ENCODE measurements at regions not wholly inside any gene's neighbourhood (a gene's known extent, or its start where the extent isn't known, plus 50 kb on each side); places are given as distances from the start of the nearest gene placed in this dataset.
"Not testable (repeated sequence)": the region's sequence is repeated elsewhere in the genome, so short reads cannot be mapped to it uniquely, and the experiment has no call there.

DNA sequence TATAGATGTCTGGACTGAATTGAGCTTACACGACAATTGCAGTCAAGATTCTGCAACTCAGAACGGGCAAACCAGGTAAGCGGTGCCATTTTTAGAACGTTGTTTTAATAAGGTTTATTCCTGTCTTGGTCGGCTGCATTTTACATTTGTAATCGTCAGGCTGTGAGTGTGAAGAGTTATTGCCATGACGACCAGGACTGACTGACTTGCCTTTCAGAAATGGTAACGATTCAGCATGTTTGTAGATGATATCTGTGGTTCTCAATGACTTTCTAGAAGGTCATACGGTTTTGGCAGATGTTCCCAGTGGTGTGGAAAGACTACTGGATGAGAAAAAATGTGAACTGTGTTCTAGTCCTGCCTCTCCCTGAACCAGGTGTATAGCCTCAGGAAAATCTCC is 271.3 kb upstream of the B3GALT2 start:
- DNase-seq (ENCODE audit: low read depth in 2 of 2) = no peak

DNA sequence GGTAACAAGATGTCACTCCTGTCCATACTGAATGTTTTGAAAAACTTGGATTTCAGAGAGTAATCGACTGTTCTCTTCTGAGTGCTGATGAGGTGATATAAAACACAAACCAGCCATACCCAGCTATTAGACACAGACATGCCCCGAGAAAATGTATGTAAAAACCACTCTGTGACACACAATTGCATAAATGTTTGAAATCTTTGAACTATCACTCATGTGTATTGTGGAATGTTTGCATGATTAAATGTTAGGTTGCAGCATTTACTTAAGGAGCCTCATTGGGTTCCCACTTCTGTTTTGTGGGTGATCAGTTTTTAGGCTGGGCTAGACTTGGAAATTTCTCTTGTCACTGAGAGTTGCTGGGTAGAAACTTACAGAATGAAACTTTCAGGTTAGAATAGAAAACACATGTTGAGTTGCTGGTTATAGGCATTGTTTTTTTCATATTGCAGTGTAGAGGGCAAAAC is 270.4 kb upstream of the B3GALT2 start:
- no peak for DNase-seq (ENCODE audit: low read depth in 2 of 2)

DNA sequence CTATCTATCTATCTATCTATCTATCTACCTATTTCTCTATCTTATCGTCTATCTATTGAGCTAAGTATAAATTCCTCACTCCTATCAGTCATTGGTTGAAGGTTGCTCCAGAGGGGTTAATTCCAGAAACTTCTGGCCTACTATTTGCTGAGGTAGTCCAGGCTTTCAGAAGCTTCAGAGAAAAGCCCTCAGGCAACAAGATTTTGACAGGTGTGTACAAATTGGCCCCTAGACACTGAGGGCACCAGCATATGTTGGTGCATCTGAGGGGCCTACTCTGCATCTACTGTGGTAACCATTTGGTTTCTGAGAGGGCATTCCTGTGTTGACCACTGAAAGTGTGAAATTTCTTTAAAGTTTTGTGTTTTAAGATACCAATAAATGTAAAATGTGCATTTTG is 265.2 kb upstream of the B3GALT2 start:
- no peak for DNase-seq (ENCODE audit: low read depth in 2 of 2)

DNA sequence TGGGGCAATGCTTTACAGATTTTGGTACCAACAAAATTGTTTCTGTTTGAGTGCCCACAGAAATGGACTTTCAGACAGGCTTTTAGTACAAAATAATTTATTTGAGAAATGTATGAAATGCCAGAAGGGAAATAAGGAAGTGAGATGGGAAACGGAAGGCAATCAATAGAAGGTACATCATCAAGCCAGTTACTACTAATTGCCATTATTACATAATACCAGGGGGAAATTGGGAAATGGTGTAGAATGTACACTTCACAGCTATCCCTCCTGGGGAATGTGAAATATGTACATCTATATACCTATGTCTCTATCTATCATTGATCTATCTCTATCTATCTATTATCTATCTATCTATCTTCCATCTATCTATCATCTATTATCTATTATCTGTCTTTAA is 264.6 kb upstream of the B3GALT2 start:
- DNase-seq (ENCODE audit: low read depth in 2 of 2) = no peak

DNA sequence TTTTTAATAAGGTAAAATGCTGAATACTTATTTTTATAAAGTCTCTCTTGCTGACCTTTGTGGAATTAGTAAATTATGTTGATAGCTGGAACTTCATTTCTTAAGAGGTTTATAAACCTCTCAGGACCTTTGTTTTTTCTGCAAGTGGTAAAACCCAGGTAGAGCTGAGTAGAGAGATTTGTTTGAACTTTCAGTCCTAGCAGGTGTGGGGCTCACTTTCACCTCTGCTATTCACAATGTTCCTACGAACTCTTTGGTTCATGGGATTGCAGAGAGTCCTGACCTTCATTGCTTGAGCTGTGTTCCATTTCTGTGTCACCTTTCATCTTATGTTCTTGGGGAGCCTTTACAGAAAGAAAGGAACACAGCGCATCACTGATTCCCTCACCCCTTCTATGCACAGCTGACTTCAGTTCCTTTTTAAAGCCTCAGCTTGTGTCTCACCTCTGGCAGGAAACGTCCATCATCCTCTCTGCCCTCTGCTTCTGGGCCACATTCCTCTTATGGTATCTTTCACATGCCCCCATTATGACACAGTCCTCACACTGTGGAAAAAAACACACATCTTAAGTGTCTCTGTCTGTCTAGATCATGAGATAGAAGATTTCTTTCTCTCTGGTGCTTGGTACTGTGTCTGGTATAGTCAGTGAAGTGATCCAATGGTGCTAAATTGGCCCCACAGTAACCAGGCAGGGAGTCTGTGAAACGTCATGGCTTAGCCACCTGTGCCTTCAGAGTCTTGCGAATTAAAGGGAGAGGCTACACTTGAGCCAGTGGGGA is 262.5 kb upstream of the B3GALT2 start:
- no peak for DNase-seq (ENCODE audit: low read depth in 2 of 2)

DNA sequence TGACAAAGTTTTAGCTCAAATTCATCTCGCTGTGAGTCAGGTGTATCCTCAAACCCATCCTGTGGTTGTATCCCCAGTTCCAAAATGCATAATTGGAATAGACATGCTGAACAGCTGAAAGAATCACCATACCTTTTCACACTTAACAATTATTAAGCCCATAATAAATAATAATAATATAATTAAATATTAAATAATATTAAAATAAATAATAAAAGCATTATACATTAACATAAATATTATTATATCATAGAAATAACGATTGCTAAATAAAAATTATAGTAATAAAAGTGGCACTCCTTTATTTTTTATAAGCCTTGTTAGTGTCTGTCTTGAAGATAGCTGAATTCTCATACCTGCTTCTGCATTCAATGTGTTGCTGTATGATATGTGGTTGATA is 257.5 kb upstream of the B3GALT2 start:
- DNase-seq (ENCODE audit: low read depth in 2 of 2) = no peak

DNA sequence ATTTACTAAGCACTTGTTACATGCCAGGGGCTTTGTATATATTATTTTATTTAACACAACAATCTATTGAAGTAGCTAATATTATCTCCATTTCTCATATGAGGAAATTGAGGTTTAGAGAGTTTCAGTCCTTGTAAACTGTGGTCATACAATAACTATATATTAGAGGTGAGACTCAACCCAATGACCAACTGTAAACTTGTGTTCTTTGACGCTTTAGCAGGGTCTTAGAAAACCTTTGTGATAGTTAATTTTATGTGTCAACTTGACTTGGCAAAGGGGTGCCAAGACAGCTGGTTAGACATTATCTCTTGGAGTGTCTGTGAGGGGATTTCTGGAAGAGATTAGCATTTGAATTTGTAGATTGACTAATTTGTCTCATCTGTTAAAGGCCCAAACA is 252.4 kb upstream of the B3GALT2 start:
- no peak for DNase-seq (ENCODE audit: low read depth in 2 of 2)

DNA sequence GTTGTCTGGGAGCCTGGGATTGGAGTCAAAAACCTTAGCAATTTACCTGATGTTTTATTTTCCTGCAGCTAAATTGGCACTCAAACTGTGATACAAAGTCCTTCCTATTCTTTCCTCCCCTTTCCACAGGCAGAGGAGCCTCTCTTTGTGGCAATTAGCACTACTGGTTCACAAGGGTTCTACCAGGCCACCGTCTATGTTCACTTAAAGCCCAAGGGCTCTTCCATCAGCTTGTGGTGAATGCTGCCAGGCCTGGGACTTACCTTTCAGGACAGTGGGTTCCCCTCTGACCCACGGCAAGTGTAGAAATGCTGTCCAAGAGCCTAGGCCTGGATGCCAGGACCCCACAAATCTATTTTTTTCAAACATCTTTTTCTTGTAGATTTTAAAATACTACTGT is 251.9 kb upstream of the B3GALT2 start:
- DNase-seq (ENCODE audit: low read depth in 2 of 2) = no peak

DNA sequence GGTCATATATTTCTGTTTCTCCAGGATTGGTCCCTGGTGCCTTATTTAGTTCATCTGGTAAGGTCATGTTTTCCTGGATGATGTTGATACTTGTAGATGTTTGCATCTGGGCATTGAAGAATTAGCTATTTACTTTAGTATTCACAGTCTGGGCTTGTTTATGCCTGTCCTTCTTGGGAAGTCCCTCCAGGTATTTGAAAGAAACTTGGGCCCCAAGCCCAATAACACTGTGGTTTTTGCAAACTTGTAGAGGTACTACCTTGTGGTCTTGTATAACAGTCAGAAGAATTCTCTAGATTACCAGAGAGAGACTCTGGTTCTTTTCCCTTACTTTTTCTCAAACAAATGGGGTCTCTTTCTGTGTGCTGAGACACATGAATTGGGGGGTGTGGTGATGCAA is 251.4 kb upstream of the B3GALT2 start:
- no peak for DNase-seq (ENCODE audit: low read depth in 2 of 2)

DNA sequence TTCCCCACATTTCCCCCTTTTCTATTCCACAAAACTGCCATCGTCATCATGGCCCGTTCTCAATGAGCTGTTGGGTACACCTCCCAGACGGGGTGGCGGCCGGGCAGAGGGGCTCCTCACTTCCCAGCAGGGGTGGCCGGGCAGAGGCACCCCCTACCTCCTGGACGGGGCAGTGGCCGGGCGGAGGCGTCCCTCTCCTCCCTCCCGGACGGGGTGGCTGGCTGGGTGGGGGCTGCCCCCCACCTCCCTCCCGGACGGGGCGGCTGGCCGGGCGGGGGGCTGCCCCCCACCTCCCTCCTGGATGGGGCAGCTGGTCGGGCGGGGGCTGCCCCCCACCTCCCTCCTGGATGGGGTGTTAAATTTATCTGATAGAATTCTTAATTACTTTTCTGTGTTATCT is 250.9 kb upstream of the B3GALT2 start:
- DNase-seq (ENCODE audit: low read depth in 2 of 2) = not testable (repeated sequence)

DNA sequence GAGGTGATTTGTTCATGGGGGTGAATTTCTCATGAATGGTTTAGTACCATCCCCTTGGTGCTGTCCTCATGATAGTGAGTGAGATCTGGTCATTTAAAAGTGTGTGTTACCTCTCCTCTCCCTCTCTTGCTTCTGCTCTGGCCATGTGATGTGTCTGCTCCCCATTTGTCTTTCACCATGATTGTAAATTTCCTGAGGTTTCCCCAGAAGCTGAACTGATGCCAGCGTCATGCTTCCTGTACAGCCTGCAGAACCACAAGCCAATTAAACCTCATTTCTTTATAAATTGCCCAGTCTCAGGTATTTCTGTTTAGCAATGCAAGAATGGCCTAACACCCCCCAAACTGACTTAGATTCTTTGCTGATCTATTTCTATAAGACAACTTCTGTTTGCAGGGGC is 249.4 kb upstream of the B3GALT2 start:
- DNase-seq (ENCODE audit: low read depth in 2 of 2) = no peak

DNA sequence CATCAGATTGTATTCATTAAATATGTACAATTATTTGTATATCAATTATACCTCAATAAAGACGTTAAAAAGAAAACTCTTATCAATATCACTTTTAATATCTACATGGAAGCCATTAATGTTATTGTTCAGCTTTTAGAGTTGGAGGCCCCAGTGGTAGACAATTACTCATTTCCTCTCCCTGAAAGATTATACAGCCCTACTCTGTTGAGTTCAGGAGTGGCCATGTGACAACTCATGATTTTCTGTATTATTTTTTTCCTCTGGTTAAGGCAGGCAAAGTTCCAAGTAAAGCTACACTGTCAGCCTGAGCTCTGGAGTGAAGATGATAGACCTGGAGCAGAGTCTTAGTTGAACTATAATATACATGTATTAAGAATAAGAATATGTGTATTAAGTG is 247.9 kb upstream of the B3GALT2 start:
- DNase-seq (ENCODE audit: low read depth in 2 of 2) = no peak

DNA sequence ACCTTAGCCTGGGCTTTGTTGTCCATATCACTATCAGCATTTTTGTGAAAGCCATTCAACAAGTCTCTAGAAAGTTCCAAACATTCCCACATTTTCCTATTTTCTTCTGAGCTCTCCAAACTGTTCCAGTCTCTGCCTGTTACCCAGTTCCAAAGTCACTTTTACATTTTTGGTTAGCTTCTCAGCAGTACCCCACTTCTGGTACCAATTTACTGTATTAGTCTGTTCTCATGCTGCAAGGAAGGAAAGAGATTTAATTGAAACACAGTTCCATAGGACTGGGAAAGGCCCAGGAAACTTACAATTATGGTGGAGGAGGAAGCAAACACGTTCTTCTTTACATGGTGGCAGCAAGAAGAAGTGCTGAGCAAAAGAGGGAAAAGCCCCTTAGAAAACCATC is 247.2 kb upstream of the B3GALT2 start:
- DNase-seq (ENCODE audit: low read depth in 2 of 2) = no peak

DNA sequence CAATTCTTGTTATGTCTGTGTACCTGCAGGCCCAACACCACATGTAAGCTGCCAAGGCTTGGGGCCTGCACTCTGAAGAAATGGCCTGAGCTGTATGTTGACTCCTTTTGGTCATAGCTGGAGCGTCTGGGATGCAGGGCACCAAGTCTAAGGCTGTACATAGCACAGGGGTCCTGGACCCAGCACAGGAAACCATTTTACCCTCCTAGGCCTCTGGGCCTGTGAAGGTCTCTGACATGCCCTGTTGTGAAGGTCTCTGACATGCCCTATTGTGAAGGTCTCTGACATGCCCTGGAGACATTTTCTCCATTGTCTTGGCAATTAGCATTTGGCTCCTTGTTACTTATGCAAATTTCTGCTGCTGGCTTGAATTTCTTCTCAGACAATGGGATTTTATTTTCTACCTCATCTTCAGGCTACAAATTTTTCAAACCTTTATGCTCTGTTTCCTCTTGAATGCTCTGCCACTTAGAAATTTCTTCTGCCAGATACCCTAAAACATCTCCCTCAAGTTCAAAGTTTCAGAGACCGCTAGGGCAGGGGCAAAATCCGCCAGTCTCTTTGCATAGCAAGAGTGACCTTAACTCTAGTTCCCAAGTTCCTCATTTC is 246.7 kb upstream of the B3GALT2 start:
- DNase-seq (ENCODE audit: low read depth in 2 of 2) = no peak

DNA sequence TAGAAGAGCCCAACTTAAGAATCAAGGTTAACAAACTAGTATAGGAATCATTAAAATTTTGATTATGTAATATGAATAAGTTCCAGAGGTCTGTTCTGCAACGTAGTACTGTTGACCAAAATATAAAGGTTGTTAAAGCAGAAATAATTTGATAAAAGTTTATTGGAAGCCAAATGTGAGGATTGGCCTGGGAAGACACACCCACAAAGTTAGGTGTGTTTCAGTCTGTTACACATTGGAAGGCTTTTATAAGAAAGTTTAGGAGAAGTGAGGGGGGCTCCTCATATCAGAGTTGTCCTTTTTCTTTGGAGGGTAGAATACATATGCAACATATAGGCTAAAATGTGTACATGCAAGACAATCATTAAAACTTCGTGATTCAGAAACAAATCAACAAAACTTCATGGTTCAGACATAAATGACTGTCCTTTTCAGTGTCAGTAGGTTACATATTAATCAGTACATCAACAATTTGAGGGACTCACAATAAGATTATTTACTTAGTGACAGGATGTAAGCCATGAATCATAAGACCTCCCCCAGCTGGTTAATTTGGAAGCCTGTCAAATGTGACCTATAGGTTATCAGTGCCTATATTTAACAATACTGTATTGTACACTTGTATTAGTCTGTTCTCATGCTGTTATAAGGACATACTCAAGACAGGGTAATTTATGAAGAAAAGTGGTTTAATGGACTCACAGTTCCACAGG is 245.0 kb upstream of the B3GALT2 start:
- DNase-seq (ENCODE audit: low read depth in 2 of 2) = no peak

DNA sequence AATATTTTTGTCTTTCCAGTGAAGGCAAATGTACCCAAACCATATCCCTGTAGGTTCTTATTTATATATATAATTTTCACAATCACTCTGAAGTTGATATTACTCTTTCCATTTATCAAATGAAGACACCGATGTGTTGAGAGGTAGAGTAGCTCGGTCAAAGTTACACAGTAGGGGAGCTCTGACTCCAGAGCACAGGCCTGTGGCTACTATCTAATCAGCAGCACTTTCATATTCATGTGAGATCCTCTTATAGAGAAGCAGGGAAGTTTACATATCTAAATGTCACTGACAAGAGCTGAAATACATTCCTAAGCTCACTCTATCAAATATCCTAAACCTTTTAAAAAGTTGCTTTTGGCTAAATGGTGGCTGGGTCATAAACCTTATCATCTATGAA is 241.1 kb upstream of the B3GALT2 start:
- no peak for DNase-seq (ENCODE audit: low read depth in 2 of 2)

DNA sequence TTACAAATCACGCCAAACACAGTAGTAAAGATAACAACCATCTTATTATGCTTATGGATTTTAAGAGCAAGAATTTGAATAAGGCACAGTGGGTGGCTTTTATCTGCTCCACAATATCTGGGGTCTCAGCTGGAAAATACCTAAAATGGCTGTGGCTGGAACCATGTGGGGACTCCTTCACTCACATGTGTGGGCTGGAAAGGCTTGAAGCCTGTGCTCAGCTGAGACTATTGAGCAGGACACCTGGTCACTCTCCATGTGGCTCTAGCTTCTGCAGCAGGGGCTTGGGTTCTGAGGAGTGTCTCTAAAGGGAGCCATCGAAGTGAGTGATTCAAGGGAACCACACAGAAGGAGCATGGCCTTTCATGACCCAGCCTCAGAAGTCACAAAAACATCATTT is 239.6 kb upstream of the B3GALT2 start:
- no peak for DNase-seq (ENCODE audit: low read depth in 2 of 2)

DNA sequence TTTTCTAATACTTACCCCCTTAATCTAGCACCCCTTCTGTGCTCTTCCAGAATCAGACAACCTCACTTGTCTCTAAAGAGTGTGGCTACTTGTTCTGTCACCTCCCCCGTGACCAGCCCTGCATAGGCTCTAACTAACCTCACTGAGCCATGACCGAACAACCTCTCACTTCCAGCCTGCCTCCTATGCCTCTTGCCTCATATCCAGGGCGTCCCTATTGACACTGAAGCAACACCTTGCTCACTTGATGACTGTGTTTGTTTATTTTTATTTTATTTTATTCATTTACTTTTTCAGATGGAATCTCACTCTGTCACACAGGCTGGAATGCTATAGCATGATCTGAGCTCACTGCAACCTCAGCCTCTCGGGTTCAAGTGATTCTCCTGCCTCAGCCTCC is 235.1 kb upstream of the B3GALT2 start:
- no peak for DNase-seq (ENCODE audit: low read depth in 2 of 2)

DNA sequence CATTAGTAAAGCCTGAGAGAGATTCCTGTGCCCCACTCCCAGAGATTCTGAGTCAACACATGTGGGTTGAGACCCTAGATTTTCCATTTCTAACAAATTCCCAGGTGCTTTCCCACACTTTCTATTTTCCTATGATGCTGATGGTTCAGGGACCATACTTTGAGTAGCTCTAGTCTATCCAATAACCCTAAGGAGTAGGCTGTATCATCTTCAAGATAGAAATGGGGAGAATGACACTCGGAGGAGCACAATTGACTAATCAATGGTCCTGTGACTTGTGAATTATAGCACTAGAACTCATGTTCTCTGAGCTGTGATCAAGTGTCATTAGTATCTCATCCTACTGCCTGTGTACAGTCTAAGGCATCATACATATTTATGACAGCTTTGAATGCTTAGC is 232.9 kb upstream of the B3GALT2 start:
- DNase-seq (ENCODE audit: low read depth in 2 of 2) = no peak

DNA sequence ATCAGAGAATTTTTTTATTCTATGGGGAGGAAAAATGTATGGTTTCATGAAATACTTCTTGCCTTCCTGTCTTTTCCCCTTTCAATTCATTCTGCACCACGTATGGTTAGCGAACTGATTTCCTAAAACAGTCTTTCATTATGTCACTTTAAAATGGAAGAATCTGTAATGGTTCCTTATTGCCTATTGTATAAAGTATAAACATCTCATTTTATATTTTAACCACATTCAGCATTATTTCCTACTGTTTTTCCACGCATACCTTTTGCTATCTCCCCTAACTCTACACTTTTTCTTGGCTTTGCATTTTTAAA is 232.3 kb upstream of the B3GALT2 start:
- DNase-seq (ENCODE audit: low read depth in 2 of 2) = no peak

DNA sequence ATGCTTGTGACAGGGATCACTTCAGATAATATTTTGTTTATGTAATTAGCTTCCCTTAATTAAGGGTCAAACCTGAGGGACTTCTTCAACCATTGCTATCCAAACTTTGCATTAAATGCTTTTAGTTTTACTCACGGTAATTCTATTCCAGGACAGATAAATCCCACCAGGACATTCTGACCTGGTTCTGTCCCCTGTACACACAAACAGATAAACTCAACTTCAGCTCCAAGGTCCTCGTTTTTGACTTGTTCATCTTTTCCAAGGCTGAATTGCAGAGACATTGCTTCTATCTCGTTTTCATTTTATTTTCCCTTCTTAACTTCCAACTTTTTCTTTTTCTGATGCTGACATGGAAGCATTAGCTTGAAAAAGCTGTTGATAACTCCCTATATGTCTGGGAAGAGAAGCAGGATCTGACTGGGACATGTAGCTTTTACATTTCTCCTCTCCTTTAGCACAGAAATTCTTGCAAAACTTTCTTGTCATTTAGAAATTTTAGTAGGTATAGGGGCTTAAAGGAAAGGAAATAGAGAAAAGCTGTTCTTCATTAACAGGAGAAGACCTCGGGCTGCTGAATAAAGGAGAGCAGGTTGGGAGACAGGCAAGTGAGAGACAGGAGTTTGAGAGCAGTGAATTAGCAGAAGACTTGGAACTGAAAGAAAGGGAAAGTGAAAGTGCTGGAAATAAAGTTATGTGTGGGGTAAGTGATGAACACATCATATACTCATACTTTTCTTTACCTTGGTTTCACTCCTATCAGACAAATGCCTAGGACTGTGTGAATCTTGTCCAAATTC is 231.7 kb upstream of the B3GALT2 start:
- DNase-seq (ENCODE audit: low read depth in 2 of 2) = no peak

DNA sequence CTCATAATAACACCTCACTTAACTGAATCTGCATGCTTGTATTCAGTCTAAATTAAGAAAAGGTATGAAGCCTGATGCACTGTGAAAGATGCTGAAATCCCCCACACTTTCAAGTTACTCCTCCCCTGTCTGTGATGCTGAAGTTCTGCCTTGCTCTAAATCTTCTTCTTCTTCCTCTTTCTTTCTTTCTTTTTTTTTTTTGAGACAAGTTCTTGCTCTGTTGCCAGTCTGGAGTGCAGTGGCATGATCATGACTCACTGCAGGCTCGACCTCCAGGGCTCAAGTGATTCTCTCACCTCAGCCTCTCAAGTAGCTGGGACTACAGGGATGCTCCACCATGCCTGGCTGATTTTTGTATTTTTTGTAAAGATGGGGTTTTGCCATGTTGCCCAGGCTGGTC is 231.0 kb upstream of the B3GALT2 start:
- DNase-seq (ENCODE audit: low read depth in 2 of 2) = no peak

Data from stimulated activated CD4-positive, alpha-beta T cell treated with anti-CD3 and anti-CD28 coated beads, Interleukin-15, amount 100 ng/mL, for 48 hours (primary cell).